MM.1S (cell line): ENCODE measurements at regions not wholly inside any gene's neighbourhood (a gene's known extent, or its start where the extent isn't known, plus 50 kb on each side); places are given as distances from the start of the nearest gene placed in this dataset.

ENCODE experiments used
- EZH2 ChIP-seq: fragments of 300-600 bp; sonication (generic); optimal IDR thresholded peaks from 2 replicates; pipeline ENCODE3; 2017; ENCODE audit warnings: low read depth, mild to moderate bottlenecking, antibody characterized with exemption, low read length, mixed read lengths
- EZH2phosphoT487 ChIP-seq: fragments of 300-600 bp; sonication (generic); IDR thresholded peaks from 2 replicates; pipeline ENCODE4 v1.6.1; 2018; ENCODE audit warnings: antibody characterized with exemption, low read length
- TF ChIP-seq, protein P1 (sequence below): fragments of 300-600 bp; sonication (generic); IDR thresholded peaks from 2 replicates; pipeline ENCODE4 v1.5.1; 2016; ENCODE audit warnings: antibody characterized with exemption, low read length, mixed read lengths

DNA sequence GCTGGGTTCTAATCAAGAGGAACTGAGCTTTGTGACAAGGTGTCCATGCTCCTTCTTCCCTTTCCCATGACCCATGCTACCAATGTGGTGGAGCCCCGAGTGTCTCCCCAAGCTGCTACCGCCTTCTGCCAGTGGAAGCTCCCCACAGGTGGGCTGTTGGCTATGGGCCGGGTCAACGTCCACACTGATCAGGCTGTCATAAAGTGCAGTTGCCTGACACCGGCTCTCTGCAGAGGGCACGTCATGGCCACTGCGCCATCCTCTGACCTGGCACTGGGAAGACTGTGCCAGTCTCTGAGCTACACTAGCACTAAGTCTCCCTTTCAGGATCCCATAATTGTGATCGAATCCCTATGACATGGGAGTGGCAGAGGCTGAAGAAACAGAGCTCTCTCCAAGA lies 192.3 kb downstream of the USP12 start:
- TF ChIP-seq, protein P1, sequence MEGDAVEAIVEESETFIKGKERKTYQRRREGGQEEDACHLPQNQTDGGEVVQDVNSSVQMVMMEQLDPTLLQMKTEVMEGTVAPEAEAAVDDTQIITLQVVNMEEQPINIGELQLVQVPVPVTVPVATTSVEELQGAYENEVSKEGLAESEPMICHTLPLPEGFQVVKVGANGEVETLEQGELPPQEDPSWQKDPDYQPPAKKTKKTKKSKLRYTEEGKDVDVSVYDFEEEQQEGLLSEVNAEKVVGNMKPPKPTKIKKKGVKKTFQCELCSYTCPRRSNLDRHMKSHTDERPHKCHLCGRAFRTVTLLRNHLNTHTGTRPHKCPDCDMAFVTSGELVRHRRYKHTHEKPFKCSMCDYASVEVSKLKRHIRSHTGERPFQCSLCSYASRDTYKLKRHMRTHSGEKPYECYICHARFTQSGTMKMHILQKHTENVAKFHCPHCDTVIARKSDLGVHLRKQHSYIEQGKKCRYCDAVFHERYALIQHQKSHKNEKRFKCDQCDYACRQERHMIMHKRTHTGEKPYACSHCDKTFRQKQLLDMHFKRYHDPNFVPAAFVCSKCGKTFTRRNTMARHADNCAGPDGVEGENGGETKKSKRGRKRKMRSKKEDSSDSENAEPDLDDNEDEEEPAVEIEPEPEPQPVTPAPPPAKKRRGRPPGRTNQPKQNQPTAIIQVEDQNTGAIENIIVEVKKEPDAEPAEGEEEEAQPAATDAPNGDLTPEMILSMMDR, result no peak
- TF ChIP-seq EZH2phosphoT487, result no peak
- no peak for TF ChIP-seq EZH2
